ENCODE measurements at regions not wholly inside any gene's neighbourhood (a gene's known extent, or its start where the extent isn't known, plus 50 kb on each side); places are given as distances from the start of the nearest gene placed in this dataset.
A peak's percentile ranks its signal among the peaks of the same experiment; 100 is the strongest.

- no peaks in the 10 kb centered on the region for H3K36me3 ChIP-seq
- no peak for TF ChIP-seq POLR2AphosphoS5 (IDR thresholded peaks at IDR 0.05)
- no peak overlapping the region for H3K4me3 ChIP-seq
- peak in 1 of 2 donors; percentile 61 for DNase-seq (ENCODE audit: low spot score in 2 of 2)
- 79% methylated on average over 8 of the region's 8 CpGs for WGBS
- H3K4me1 ChIP-seq: peaks cover 8% of the 10 kb centered on the region
- no peaks in the 10 kb centered on the region for H3K9me3 ChIP-seq
- H3K27me3 ChIP-seq: peaks cover 50% of the 10 kb centered on the region
- no peak overlapping the region for H3K27ac ChIP-seq
Observed at GRCh38 chr1:47590523-47591225, 152.8 kb downstream of the FOXD2 start.

DNA sequence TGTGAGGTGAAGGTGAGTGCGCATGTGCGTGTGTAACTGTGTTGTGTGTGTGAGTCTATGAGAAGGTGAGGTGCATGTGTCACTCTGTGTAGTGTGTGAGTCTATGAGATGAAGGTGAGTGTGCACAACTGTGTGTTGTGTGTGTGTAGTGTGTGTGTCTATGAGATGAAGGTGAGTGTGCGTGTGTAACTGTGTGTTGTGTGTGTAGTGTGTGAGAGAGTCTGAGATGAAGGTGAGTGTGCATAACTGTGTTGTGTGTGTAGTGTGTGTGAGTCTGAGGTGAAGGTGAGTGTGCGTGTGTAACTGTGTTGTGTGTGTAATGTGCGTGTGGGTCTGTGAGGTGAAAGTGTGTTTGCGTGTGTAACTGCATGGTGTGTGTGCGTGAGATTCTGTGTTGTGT lies 154.0 kb downstream of the FOXD2 start:
- TF ChIP-seq EP300 (IDR thresholded peaks at IDR 0.05): no peak
- TF ChIP-seq, protein P1, sequence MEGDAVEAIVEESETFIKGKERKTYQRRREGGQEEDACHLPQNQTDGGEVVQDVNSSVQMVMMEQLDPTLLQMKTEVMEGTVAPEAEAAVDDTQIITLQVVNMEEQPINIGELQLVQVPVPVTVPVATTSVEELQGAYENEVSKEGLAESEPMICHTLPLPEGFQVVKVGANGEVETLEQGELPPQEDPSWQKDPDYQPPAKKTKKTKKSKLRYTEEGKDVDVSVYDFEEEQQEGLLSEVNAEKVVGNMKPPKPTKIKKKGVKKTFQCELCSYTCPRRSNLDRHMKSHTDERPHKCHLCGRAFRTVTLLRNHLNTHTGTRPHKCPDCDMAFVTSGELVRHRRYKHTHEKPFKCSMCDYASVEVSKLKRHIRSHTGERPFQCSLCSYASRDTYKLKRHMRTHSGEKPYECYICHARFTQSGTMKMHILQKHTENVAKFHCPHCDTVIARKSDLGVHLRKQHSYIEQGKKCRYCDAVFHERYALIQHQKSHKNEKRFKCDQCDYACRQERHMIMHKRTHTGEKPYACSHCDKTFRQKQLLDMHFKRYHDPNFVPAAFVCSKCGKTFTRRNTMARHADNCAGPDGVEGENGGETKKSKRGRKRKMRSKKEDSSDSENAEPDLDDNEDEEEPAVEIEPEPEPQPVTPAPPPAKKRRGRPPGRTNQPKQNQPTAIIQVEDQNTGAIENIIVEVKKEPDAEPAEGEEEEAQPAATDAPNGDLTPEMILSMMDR (IDR thresholded peaks at IDR 0.05): no peak
- TF ChIP-seq POLR2AphosphoS5 (IDR thresholded peaks at IDR 0.05): no peak
- no peak for DNase-seq (ENCODE audit: low spot score in 2 of 2)
- Histone ChIP-seq H3K4me3 (no peak overlapping the region), H3K4me1 (peaks cover 8% of the 10 kb centered on the region), H3K9me3 (no peaks in the 10 kb centered on the region), H3K27me3 (peaks cover 45% of the 10 kb centered on the region), H3K27ac (no peak overlapping the region), H3K36me3 (no peaks in the 10 kb centered on the region)
- 94% methylated on average over 7 of the region's 7 CpGs for WGBS

- DNase-seq (ENCODE audit: low spot score in 2 of 2): peak in 1 of 2 donors; percentile 69
- Histone ChIP-seq H3K36me3 (no peaks in the 10 kb centered on the region), H3K9me3 (no peaks in the 10 kb centered on the region), H3K27me3 (peaks cover 42% of the 10 kb centered on the region), H3K4me1 (peaks cover 8% of the 10 kb centered on the region), H3K4me3 (peak overlapping the region; percentile 23), H3K27ac (no peak overlapping the region)
- no peak for TF ChIP-seq POLR2AphosphoS5 (IDR thresholded peaks at IDR 0.05)
- TF ChIP-seq EP300 (IDR thresholded peaks at IDR 0.05): no peak
- TF ChIP-seq, protein P1 (IDR thresholded peaks at IDR 0.05): no peak
- no peak for TF ChIP-seq POLR2A (IDR thresholded peaks at IDR 0.05)
- 81% methylated on average over 5 of the region's 15 CpGs for WGBS
Observed at GRCh38 chr1:47592296-47593012, 154.6 kb downstream of the FOXD2 start.

DNA sequence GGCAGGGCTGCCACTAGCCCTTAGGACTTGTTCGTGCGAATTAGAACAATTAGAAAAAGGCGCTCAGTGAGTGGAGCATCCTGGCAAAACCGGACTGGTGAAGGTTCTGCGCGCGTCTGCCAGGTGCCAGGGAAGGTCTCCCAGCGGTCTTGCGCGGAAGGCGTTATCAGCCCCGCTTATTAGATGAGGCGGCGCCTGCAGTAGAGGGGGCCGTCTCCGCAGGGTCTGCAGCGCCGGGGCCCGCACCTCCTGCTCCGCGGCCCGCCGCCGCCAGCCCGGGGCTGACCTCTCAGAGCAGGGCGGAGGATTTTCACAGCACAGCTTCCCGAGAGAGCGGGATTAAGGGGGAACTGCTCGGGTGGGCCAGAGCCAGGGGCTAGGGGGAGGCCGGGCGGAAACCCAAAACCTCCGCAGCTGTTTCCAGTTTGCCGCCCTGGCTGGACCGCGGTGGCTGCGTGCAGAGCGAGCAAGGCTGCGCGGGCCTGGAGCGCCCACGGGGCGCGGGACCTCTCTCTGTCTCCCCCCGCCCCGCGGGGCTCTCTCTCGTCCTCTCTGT lies 155.2 kb downstream of the FOXD2 start:
- Histone ChIP-seq H3K4me1 (peaks cover 8% of the 10 kb centered on the region), H3K27ac (no peak overlapping the region), H3K27me3 (peaks cover 47% of the 10 kb centered on the region), H3K36me3 (no peaks in the 10 kb centered on the region), H3K4me3 (peak overlapping the region; percentile 23), H3K9me3 (no peaks in the 10 kb centered on the region)
- WGBS: 11% methylated on average over 32 of the region's 47 CpGs
- no peak for TF ChIP-seq POLR2A (IDR thresholded peaks at IDR 0.05)
- no peak for TF ChIP-seq EP300 (IDR thresholded peaks at IDR 0.05)
- TF ChIP-seq, protein P1 (IDR thresholded peaks at IDR 0.05): no peak
- no peak for TF ChIP-seq POLR2AphosphoS5 (IDR thresholded peaks at IDR 0.05)
- DNase-seq (ENCODE audit: low spot score in 2 of 2): peak in 1 of 2 donors; percentile 69

DNA sequence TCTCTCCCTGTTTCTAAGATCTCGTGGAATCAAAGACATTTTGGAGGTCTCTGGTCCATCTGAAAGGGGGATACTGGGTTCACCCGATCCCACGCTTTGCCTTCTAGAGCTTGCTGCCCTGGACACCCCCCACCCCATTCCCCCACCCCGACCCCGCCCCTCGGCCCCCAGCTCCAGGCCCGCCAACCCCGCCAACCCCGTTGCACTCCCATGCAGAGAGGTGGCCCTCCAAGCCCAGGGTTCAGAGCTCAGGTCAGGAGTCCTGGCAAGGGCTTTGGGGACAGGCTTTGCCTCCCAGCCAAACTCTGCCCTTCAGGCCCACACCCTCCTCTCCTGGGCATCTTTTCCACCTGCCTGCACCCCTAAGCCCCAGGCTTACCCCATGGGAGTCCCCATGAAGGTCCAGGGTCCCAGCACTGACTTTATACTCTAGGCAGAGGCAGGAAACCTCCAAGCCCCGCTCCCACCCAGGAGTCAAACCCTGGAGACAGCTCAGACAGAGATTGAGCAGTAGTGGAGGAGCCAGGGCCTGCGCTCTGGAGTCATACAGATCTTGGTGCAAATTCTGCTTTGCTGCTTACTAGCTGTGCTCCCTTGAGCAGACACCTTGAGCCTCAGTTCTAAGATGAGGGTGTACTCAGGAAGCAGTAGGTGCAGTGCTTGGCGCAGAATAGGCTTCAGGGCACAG lies 155.9 kb downstream of the FOXD2 start:
- H3K27me3 ChIP-seq: peaks cover 47% of the 10 kb centered on the region
- H3K4me3 ChIP-seq: peak overlapping the region; percentile 23
- DNase-seq (ENCODE audit: low spot score in 2 of 2): peak in 1 of 2 donors; percentile 64
- no peak overlapping the region for H3K27ac ChIP-seq
- H3K4me1 ChIP-seq: peaks cover 8% of the 10 kb centered on the region
- no peaks in the 10 kb centered on the region for H3K36me3 ChIP-seq
- no peaks in the 10 kb centered on the region for H3K9me3 ChIP-seq
- TF ChIP-seq, protein P1 (IDR thresholded peaks at IDR 0.05): no peak
- TF ChIP-seq EP300 (IDR thresholded peaks at IDR 0.05) (no peak), POLR2AphosphoS5 (IDR thresholded peaks at IDR 0.05) (no peak), POLR2A (IDR thresholded peaks at IDR 0.05) (no peak)
- WGBS: 60% methylated on average over 5 of the region's 12 CpGs

All from suprapubic skin (tissue), 4 donors.